HG02798 (cell line): ENCODE measurements at regions not wholly inside any gene's neighbourhood (a gene's known extent, or its start where the extent isn't known, plus 50 kb on each side); places are given as distances from the start of the nearest gene placed in this dataset.
"Not testable (repeated sequence)": the region's sequence is repeated elsewhere in the genome, so short reads cannot be mapped to it uniquely, and the experiment has no call there.

Experiments
- ATAC-seq: cut with Tn5 transposase; IDR thresholded peaks from one replicate; pipeline ENCODE4 v1.9.1; 2021; ENCODE audit warnings: mild to moderate bottlenecking; ENCODE audit not compliant: unreplicated experiment, poor library complexity

DNA sequence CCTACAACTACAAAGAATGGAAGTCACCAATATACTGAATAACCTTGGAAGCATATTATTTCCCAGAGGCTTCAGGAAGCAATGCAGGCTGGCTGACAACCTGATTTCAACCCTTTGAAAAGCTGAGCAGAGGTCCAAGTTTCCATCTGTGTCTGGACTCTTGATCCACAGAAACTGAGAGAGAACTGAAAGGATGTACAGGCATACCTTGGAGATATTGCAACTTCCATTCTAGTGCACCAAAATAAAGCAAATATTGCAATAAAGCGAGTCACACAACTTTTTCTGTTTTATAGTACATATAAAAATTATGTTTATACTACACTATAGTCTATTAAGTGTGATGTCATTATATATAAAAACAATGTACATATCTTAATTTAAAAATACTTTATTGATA is 85.3 kb downstream of the TYW3 start:
- no peak for ATAC-seq

DNA sequence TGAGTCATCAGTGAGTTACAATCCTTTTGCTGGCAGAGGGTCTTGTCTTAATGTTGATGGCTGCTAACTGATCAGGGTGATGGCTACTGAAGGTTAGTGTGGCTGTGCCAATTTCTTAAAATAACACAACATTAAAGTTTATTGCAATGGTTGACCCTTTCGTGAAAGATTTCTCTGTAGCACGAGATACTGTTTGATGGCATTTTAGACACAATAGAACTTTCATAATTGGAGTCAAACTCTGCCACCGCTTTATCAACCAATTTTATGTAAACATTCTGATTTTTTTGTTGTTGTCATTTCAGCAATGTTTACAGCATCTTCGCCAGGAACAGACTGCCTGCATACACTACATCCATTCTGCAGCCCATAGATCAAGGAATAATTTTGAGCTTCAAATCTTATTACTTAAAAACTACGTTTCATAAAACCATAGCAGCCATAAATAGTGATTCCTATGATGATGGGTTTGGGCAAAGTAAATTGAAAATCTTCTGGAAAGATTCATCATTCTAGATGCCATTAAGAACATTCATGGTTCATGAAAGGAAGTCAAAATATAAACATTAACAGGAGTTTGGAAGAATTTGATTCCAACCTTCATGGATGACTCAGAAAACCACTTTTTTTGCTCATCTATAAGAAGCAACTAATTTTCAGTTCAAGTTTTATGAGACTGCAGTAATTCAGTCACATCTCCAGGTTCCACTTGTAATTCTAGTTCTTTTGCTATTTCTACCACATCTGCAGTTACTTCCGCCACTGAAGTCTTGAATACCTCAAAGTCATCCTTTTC is 85.9 kb downstream of the TYW3 start:
- no peak for ATAC-seq

DNA sequence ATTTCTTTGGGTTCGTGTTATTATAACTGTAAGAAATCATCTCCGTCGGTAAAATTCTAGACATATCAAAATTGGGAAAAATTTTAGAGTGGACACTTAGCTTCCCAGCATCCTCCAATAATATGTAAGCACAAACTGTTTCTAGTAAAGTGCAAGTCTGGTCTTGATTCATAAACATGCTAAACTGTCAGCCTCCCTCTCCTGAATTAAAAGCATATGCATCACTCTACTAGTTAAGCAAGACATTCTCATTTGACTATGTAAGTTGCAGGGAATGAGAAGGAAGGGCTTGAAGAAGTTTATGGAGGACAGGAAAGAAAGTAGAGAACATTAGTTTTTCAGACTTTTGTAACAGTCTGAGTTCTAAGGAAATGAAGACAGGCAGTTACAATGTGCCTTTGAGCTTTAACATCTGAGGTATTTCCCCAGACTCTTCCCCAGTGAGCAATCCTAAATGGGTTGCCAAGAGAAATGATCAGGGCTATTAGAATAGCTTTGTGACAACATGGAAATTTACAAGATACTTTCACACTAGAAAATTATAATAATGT is 90.0 kb downstream of the TYW3 start:
- ATAC-seq = no peak

- ATAC-seq = peak; percentile 92
Measured at GRCh38 chr1:74824497-74825107, 91.7 kb downstream of the TYW3 start.

GRCh38 chr1:74830766-74831165 is 97.8 kb downstream of the TYW3 start:
- no peak for ATAC-seq

DNA sequence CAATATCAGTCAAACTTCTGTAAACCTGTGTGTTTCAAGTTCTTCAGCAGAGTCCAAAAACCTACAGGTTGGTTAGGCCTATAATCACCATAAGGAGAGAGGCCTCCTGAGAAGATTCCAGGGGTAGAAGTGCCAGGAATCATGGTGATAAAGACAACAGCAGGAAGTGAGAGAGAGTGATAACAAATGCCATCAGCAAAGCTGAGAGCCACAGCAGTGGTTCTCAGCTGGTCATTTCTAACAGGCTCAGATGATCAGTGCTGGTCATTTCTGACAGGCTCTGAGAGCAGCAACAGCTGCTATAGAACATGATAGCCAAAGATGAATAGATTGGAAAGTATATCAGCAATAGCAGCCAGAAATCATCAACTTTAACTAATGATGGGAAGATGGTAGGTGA is 101.3 kb downstream of the TYW3 start:
- ATAC-seq = no peak

- no peak for ATAC-seq
Measured at GRCh38 chr1:74835051-74835450, 102.1 kb downstream of the TYW3 start.

GRCh38 chr1:74842726-74843125 is 109.8 kb downstream of the TYW3 start:
- ATAC-seq = no peak

- ATAC-seq = no peak
Measured at GRCh38 chr1:74847715-74848114, 114.8 kb downstream of the TYW3 start.

GRCh38 chr1:74853756-74854155 is 120.8 kb downstream of the TYW3 start:
- no peak for ATAC-seq

- no peak for ATAC-seq
Measured at GRCh38 chr1:74856174-74856573, 123.2 kb downstream of the TYW3 start.

GRCh38 chr1:74857676-74858075 is 124.7 kb downstream of the TYW3 start:
- peak; percentile 50 for ATAC-seq

DNA sequence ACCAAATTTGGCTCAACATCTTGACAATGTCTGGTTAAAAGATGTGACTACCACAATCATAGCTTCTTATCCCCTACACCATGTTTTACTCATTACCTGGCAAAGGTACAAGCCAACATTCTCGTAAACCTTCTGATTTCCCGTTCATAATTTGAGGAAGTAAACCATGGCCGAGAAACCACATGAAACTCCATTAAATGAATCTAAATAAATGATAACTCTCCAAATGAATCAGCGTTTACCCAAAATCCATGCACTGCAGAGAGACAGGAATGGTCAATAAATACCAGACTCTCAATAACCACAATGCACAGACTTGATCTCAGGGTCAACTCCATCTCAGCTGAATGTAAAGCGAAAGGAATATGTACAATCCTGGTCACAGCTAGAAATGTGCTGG is 125.2 kb downstream of the TYW3 start:
- peak; percentile 66 for ATAC-seq

DNA sequence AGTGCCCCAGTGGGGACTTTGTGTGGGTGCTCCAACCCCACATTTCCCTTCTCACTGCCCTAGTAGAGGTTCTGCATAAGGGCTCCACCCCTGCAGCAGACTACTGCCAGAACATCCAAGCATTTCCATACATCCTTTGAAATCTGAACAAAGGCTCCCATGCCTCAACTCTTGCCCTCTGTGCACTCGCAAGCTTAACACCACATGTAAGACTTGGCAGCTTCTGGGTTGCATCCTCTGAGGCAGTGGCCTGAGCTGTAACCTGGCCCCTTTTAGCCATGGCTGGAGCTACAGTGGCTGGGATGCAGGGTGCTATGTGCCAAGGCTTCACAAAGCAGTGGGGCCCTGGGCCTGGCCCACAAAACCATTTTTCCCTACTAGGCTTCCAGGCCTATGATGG is 128.9 kb downstream of the TYW3 start:
- ATAC-seq = no peak

GRCh38 chr1:74869702-74870101 is 136.8 kb downstream of the TYW3 start:
- no peak for ATAC-seq

DNA sequence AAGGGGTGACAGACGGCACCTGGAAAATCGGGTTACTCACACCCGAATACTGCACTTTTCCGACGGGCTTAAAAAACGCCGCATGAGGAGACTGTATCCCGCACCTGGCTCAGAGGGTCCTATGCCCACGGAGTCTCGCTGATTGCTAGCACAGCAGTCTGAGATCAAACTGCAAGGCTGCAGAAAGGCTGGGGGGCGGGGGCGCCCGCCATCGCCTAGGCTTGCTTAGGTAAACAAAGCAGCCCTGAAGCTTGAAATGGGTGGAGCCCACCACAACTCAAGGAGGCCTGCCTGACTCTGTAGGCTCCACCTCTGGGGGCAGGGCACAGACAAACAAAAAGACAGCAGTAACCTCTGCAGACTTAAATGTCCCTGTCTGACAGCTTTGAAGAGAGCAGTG is 144.4 kb downstream of the TYW3 start:
- ATAC-seq = not testable (repeated sequence)

DNA sequence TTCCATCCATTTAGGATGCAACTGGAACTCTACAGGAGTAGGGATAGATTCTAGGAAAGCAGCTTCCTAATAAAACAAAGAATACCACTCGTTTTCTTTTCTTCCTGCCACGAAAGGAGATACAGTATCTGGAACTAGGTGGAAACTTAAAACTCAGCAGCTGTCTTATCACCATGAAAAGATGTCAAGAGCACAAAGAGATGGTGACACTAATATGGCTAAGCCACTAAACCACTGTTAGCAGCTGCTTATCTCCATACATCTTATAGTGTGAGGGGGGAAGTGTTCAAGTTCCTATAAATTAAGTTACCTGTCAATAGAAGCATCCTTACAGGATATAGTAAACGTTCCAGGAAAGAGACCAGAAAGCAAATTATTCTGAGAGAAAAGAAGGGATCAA is 162.5 kb downstream of the TYW3 start:
- ATAC-seq = no peak

GRCh38 chr1:74908131-74908530 is 175.2 kb downstream of the TYW3 start:
- ATAC-seq = no peak

- ATAC-seq = no peak
Measured at GRCh38 chr1:74908797-74909196, 175.8 kb downstream of the TYW3 start.

DNA sequence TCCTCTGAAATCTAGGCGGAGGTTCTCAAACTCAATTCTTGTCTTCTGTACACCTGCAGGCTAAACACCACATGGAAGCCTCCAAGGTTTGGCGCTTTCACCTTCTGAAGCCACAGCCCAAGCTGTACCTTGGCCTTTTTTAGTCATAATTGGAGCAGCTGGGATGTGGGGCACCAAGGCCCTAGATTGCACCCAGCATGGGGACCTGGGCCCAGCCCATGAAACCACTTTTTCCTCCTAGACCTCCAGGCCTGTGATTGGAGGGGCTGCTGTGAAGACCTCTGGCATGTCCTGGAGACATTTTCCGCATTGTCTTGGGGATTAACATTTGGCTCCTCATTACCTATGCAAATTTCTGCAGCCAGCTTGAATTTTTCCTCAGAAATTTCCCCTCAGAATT is 181.0 kb downstream of the TYW3 start:
- no peak for ATAC-seq

- ATAC-seq = no peak
Measured at GRCh38 chr1:74933500-74933899, 200.5 kb downstream of the TYW3 start.

DNA sequence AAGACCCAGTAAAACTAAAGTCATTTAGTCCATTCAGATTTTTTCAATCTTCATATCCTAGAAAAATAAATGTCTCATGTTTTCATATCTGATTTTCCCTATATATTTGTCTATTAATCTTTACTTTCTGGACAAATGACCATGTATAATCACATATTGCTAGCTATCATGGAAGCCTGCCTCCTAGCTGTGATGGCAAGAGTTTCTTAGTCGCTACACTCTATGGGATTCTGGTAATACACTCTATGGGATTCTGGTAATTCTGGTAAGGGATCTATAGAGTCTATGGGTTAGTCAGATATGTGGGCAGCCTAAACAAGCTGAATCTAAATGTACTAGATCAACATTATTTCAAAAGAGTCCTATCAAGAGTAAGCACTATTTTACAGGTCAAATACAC is 198.7 kb upstream of the LHX8 start:
- ATAC-seq = no peak
